HepG2 (cell line): ENCODE measurements at regions not wholly inside any gene's neighbourhood (a gene's known extent, or its start where the extent isn't known, plus 50 kb on each side); places are given as distances from the start of the nearest gene placed in this dataset.
A peak's percentile ranks its signal among the peaks of the same experiment; 100 is the strongest.

ENCODE experiments used
- ARID5B ChIP-seq: IDR thresholded peaks from 2 replicates; pipeline ENCODE4 v1.4.0; 2020; ENCODE audit warnings: mild to moderate bottlenecking, missing genetic modification reagents
- CSRNP2 ChIP-seq: sonication (generic); formaldehyde crosslinking; conservative IDR thresholded peaks from 2 replicates; pipeline ENCODE4 v1.8.0; 2022; ENCODE audit warnings: low read depth, missing genetic modification reagents
- ERF ChIP-seq: IDR thresholded peaks from 2 replicates; pipeline ENCODE4 v1.6.1; 2018; ENCODE audit warnings: missing biosample characterization, missing genetic modification reagents
- GABPA ChIP-seq, 2 experiments: IDR thresholded peaks; 2 replicates each; pipeline ENCODE4 v1.6.1; 2011 to 2016; ENCODE audit warnings: low read depth in 2 of 2, low read length in 1 of 2, missing biosample characterization in 1 of 2, missing genetic modification characterization in 1 of 2
- NFYC ChIP-seq: IDR thresholded peaks from 2 replicates; pipeline ENCODE4 v1.6.1; 2016; ENCODE audit warnings: missing genetic modification reagents, missing compliant biosample characterization
- NKX3-1 ChIP-seq: sonication (generic); formaldehyde crosslinking; IDR thresholded peaks from 2 replicates; pipeline ENCODE4 v1.5.0; 2020; ENCODE audit warnings: missing genetic modification reagents
- NRL ChIP-seq: sonication (generic); formaldehyde crosslinking; IDR thresholded peaks from 2 replicates; pipeline ENCODE4 v1.5.0; 2020; ENCODE audit warnings: missing genetic modification reagents, mild to moderate bottlenecking, moderate library complexity, borderline replicate concordance
- SMAD9 ChIP-seq: sonication (generic); formaldehyde crosslinking; IDR thresholded peaks from 2 replicates; pipeline ENCODE4 v1.5.1; 2020; ENCODE audit warnings: mild to moderate bottlenecking, missing genetic modification reagents
- TSC22D2 ChIP-seq: sonication (generic); formaldehyde crosslinking; IDR thresholded peaks from 2 replicates; pipeline ENCODE4 v1.5.1; 2020; ENCODE audit warnings: missing genetic modification reagents, mild to moderate bottlenecking, borderline replicate concordance
- ZNF121 ChIP-seq: sonication (generic); formaldehyde crosslinking; IDR thresholded peaks from 2 replicates; pipeline ENCODE4 v1.5.0; 2020; ENCODE audit warnings: mild to moderate bottlenecking, missing genetic modification reagents
- ZNF33A ChIP-seq: sonication (generic); formaldehyde crosslinking; IDR thresholded peaks from 2 replicates; pipeline ENCODE4 v1.5.1; 2020; ENCODE audit warnings: missing genetic modification reagents, mild to moderate bottlenecking, moderate library complexity, borderline replicate concordance
- ZNF557 ChIP-seq: sonication (generic); formaldehyde crosslinking; IDR thresholded peaks from 2 replicates; pipeline ENCODE4 v1.4.0; 2020; ENCODE audit warnings: missing genetic modification reagents
- TF ChIP-seq, protein P1 (sequence below): sonication (generic); formaldehyde crosslinking; IDR thresholded peaks from 2 replicates; pipeline ENCODE4 v1.8.1; 2023; ENCODE audit warnings: mild to moderate bottlenecking, moderate library complexity, missing genetic modification reagents
- TF ChIP-seq, protein P2 (sequence below): sonication (generic); formaldehyde crosslinking; IDR thresholded peaks from 2 replicates; pipeline ENCODE4 v1.5.0; 2020; ENCODE audit warnings: missing genetic modification reagents, mild to moderate bottlenecking, borderline replicate concordance
- TF ChIP-seq, protein P3 (sequence below): sonication (generic); formaldehyde crosslinking; IDR thresholded peaks from 2 replicates; pipeline ENCODE4 v1.4.0; 2020; ENCODE audit warnings: missing genetic modification reagents

DNA sequence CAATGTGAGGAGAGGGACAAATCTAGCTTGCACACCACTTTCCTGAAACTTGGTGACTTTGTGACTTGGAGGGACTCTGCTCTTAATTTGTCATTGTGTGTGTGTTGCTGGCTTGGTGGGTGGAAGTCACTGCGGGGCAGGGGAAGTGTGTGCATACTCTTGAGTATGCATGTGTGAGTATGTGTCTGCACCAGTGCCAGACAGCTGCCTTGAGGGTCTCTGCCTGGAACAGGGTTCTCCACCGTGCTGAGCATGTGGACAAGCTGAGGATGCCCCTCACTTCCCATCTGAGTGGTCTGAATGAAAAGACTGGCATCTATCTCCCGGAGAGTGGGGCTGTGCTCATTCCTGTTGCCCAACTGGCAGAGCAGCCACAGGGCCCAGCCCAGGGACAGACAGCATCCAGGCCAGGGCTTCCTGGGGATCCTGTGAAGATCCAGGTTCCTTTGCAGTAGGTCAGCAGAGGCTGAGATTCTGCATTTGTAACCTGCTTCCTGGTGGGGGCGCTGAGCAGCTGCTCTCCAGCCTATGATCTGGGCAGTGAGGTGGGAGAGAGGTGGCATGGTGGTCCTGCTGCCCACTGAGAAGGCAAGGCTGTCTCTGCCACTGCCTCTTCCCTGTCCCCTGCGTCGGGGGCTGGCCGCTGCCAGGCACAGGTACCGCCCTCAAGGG lies 138.9 kb upstream of the HAAO start (continued):
- TF ChIP-seq, protein P1, sequence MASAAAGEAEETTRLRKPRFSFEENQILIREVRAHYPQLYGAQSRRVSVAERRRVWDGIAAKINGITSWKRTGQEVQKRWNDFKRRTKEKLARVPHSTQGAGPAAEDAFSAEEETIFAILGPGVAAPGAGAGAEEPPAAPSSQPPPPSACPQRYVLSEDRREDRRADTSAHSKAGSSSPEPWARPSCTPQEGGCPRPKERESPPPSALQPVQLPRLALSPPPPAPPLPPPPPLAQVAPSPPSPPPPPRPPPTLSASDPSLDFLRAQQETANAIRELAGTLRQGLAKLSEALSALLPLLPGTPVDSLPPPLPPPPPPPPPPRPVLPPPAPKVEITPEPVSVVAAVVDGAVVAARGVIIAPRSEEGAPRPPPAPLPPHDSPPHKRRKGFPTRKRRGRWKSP (CRISPR knock-in tag) = no peak
- TF ChIP-seq TSC22D2 (no peak), CSRNP2 (no peak), NKX3-1 (CRISPR knock-in tag) (no peak), NRL (CRISPR knock-in tag) (peak; percentile 58; the same call in 1 of the 2 replicates), ZNF557 (no peak), ZNF121 (CRISPR knock-in tag) (no peak), NFYC (no peak), SMAD9 (CRISPR knock-in tag) (0 out of 2 replicates have a peak, but pooled peaks have one; percentile 39), ARID5B (CRISPR knock-in tag) (peak; percentile 57; the same call in 1 of the 2 replicates), GABPA (IDR thresholded peaks at IDR 0.05; ENCODE audit: low read depth, low read length) (no peak), GABPA (CRISPR knock-in tag; IDR thresholded peaks at IDR 0.05; ENCODE audit: low read depth) (no peak), ZNF33A (CRISPR knock-in tag) (no peak), ERF (CRISPR knock-in tag) (0 out of 2 replicates have a peak, but pooled peaks have one; percentile 18)
- TF ChIP-seq, protein P2, sequence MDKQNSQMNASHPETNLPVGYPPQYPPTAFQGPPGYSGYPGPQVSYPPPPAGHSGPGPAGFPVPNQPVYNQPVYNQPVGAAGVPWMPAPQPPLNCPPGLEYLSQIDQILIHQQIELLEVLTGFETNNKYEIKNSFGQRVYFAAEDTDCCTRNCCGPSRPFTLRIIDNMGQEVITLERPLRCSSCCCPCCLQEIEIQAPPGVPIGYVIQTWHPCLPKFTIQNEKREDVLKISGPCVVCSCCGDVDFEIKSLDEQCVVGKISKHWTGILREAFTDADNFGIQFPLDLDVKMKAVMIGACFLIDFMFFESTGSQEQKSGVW (CRISPR knock-in tag) = no peak
- TF ChIP-seq, protein P3, sequence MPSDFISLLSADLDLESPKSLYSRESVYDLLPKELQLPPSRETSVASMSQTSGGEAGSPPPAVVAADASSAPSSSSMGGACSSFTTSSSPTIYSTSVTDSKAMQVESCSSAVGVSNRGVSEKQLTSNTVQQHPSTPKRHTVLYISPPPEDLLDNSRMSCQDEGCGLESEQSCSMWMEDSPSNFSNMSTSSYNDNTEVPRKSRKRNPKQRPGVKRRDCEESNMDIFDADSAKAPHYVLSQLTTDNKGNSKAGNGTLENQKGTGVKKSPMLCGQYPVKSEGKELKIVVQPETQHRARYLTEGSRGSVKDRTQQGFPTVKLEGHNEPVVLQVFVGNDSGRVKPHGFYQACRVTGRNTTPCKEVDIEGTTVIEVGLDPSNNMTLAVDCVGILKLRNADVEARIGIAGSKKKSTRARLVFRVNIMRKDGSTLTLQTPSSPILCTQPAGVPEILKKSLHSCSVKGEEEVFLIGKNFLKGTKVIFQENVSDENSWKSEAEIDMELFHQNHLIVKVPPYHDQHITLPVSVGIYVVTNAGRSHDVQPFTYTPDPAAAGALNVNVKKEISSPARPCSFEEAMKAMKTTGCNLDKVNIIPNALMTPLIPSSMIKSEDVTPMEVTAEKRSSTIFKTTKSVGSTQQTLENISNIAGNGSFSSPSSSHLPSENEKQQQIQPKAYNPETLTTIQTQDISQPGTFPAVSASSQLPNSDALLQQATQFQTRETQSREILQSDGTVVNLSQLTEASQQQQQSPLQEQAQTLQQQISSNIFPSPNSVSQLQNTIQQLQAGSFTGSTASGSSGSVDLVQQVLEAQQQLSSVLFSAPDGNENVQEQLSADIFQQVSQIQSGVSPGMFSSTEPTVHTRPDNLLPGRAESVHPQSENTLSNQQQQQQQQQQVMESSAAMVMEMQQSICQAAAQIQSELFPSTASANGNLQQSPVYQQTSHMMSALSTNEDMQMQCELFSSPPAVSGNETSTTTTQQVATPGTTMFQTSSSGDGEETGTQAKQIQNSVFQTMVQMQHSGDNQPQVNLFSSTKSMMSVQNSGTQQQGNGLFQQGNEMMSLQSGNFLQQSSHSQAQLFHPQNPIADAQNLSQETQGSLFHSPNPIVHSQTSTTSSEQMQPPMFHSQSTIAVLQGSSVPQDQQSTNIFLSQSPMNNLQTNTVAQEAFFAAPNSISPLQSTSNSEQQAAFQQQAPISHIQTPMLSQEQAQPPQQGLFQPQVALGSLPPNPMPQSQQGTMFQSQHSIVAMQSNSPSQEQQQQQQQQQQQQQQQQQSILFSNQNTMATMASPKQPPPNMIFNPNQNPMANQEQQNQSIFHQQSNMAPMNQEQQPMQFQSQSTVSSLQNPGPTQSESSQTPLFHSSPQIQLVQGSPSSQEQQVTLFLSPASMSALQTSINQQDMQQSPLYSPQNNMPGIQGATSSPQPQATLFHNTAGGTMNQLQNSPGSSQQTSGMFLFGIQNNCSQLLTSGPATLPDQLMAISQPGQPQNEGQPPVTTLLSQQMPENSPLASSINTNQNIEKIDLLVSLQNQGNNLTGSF (CRISPR knock-in tag) = no peak
